Activated T-cell treated with anti-CD3 and anti-CD28 coated beads, Interleukin-2, amount 50 U/mL, for 24 hours (primary cell): ENCODE measurements at regions not wholly inside any gene's neighbourhood (a gene's known extent, or its start where the extent isn't known, plus 50 kb on each side); places are given as distances from the start of the nearest gene placed in this dataset.
"Not testable (repeated sequence)": the region's sequence is repeated elsewhere in the genome, so short reads cannot be mapped to it uniquely, and the experiment has no call there.

Experiments used
- DNase-seq: peaks from one replicate; pipeline ENCODE4 v3.0.0-alpha.2; 2020
- H3K27ac Mint-ChIP-seq: 2 replicates; pipeline ENCODE4 v1.8.0; 2020; ENCODE audit warnings: mild to moderate bottlenecking, mixed read lengths
- H3K27me3 Mint-ChIP-seq: 2 replicates; pipeline ENCODE4 v1.8.0; 2020; ENCODE audit warnings: mixed read lengths
- H3K36me3 Mint-ChIP-seq: 2 replicates; pipeline ENCODE4 v1.8.0; 2020; ENCODE audit warnings: low read depth, mixed read lengths
- H3K4me1 Mint-ChIP-seq: 2 replicates; pipeline ENCODE4 v1.8.0; 2020; ENCODE audit warnings: low read depth, mixed read lengths
- H3K4me3 Mint-ChIP-seq: 2 replicates; pipeline ENCODE4 v1.8.0; 2020; ENCODE audit warnings: mild to moderate bottlenecking, moderate library complexity, mixed read lengths
- H3K9me3 Mint-ChIP-seq: 2 replicates; pipeline ENCODE4 v1.8.0; 2020; ENCODE audit warnings: mixed read lengths

DNA sequence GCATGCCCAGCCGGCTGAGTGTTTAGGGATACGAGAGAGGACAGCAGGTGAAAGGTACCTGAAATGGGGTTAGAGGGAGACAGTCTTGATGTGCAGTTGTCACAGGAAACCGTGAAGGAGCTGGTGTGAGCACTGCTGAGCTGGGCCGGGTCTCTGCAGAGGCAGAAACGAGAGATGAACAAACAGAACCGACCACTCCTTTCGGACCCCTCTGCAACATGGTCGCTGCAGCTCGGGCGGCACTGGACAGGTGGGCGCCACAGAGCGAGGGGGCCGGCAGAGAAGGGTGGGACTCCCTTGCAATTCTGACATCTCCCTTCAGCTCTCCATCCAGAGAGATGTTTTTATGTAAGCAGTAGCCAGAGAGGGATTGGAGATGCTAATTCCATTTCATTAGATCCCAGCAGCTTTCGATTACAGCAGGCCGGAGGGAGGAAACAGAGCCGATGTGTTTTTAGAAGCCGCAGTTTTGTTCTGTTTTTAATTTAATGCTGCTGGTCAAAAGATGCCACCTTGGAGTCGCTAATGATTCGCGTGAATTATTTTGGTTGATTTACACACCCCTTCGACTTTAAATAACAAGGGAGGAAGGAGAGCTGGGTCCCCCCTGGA, 86.3 kb upstream of the RPL38 start:
- no peaks in the 10 kb centered on the region for H3K9me3 Mint-ChIP-seq

DNA sequence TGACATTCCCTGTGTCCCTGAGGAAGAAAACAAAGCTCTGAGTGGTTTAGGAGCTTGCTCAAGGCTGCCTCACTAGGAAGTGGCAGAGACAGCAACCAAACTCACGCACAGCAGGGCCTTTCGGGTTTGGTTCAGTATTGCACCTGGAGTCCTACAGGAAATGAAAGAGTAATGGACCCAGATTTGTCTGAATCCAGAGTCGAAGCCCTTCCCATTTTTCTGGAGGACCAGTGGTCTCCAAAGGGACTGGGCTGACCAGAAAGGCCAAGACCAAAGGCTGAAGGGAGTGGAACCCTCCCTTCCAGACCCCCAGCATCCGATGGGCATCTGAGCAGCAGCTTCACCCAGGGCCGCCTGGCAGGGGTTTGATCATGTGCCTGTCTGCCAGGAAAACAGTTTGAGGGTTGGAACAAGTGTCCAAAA, 85.5 kb upstream of the RPL38 start:
- H3K4me1 Mint-ChIP-seq: no peaks in the 10 kb centered on the region
- no peak for DNase-seq
- H3K27ac Mint-ChIP-seq: no peak overlapping the region
- peaks cover 41% of the 10 kb centered on the region for H3K27me3 Mint-ChIP-seq
- no peaks in the 10 kb centered on the region for H3K36me3 Mint-ChIP-seq
- no peak overlapping the region for H3K4me3 Mint-ChIP-seq
- no peaks in the 10 kb centered on the region for H3K9me3 Mint-ChIP-seq

More for the DNA sequence above, 86.3 kb upstream of the RPL38 start:
- Mint-ChIP-seq H3K36me3 (no peaks in the 10 kb centered on the region), H3K4me3 (no peak overlapping the region), H3K4me1 (no peaks in the 10 kb centered on the region), H3K27me3 (peaks cover 40% of the 10 kb centered on the region), H3K27ac (no peak overlapping the region)
- no peak for DNase-seq

DNA sequence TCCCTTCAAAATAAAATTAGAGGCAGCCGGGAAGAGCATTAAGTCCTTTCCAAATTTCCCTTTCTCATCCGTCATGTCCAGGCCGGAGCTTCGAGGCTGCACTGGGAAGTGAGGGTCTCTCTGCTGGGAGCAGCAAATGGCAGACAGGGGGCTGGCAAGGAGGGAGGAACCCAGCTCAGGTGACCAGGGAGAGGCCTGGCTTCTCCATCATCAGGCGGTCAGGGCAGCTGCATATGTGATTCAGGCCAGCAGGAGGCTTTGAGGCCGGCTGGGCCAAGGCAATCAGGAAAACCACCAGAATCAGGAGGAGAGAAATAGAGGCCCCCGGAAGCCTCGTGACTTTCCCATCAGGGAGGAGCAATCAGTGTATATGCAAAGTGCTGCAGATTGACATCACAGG, 85.0 kb upstream of the RPL38 start:
- DNase-seq: no peak
- H3K9me3 Mint-ChIP-seq: no peaks in the 10 kb centered on the region
- H3K4me1 Mint-ChIP-seq: no peaks in the 10 kb centered on the region
- no peak overlapping the region for H3K27ac Mint-ChIP-seq
- no peak overlapping the region for H3K4me3 Mint-ChIP-seq
- no peaks in the 10 kb centered on the region for H3K36me3 Mint-ChIP-seq
- peaks cover 41% of the 10 kb centered on the region for H3K27me3 Mint-ChIP-seq

DNA sequence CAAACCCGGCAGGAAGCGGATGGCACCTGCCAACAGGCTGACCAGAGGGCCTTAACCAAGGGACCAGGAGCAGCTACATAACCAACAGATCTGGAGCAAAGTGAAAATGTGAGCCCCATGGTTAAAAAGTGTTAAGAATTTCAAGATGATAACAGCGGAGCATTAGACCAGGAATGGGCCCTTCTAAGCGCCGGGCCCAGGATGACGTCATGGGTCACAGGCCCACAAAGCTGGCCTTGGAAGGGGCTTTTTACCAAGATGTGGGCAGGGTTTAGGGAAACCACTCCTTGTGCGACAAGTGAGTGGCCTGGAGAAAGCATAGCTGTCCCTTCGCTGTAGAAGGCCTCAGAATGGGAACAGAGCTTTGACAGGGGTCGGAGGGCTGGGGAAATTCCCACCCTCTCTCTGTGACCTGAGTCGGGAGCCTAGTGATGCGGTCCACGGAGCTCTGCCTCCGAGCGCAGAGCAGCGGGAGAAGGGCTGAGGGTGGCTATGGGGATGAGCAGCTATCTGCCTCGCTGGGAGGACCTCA, 84.4 kb upstream of the RPL38 start:
- Mint-ChIP-seq H3K27ac (no peak overlapping the region), H3K9me3 (no peaks in the 10 kb centered on the region), H3K27me3 (peaks cover 36% of the 10 kb centered on the region), H3K4me1 (no peaks in the 10 kb centered on the region), H3K36me3 (no peaks in the 10 kb centered on the region), H3K4me3 (no peak overlapping the region)
- no peak for DNase-seq

DNA sequence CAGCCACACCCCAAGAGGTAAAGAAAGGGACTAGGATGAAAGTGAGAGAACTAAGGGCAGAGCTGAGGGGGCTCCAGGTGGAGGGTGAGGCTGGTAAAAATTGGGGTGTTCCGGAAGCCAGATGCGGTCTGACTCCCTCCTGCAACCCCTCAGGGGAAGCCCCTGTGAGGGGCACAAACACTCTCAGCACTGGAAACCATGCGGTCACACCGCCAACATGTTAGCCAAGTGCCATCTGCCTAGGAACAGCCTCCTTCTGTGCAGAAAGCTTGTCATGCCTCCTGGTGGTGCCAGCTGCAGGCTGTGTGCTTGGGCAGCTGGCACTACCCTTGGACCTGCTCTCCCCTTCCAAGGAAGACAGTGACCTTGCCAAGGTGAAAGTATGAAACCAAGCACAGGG, 83.5 kb upstream of the RPL38 start:
- H3K27ac Mint-ChIP-seq: no peak overlapping the region
- no peak overlapping the region for H3K4me3 Mint-ChIP-seq
- DNase-seq: no peak
- peaks cover 34% of the 10 kb centered on the region for H3K27me3 Mint-ChIP-seq
- no peaks in the 10 kb centered on the region for H3K4me1 Mint-ChIP-seq
- no peaks in the 10 kb centered on the region for H3K36me3 Mint-ChIP-seq
- H3K9me3 Mint-ChIP-seq: no peaks in the 10 kb centered on the region

DNA sequence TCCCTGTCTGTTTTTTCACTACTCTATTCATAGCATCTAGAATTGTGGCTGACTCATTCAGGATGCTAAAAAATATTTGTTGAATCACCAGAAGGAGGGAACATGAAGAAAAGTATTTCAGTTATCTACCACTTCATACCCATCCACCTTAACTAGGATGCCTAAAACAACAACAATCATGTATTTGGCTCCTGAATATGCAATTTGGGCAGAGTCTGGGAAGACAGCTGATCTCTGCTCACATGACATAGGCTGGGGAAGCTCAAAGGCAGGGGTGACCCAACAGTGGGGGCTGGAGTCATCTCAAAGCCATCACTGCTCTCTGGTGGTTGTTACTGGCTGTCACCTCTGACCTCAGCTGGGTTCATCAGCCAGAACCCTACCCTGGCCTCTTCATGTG, 80.1 kb upstream of the RPL38 start:
- H3K27ac Mint-ChIP-seq: no peak overlapping the region
- DNase-seq: no peak
- no peak overlapping the region for H3K4me3 Mint-ChIP-seq
- H3K36me3 Mint-ChIP-seq: no peaks in the 10 kb centered on the region
- H3K9me3 Mint-ChIP-seq: no peaks in the 10 kb centered on the region
- H3K27me3 Mint-ChIP-seq: peaks cover 25% of the 10 kb centered on the region
- H3K4me1 Mint-ChIP-seq: no peaks in the 10 kb centered on the region

DNA sequence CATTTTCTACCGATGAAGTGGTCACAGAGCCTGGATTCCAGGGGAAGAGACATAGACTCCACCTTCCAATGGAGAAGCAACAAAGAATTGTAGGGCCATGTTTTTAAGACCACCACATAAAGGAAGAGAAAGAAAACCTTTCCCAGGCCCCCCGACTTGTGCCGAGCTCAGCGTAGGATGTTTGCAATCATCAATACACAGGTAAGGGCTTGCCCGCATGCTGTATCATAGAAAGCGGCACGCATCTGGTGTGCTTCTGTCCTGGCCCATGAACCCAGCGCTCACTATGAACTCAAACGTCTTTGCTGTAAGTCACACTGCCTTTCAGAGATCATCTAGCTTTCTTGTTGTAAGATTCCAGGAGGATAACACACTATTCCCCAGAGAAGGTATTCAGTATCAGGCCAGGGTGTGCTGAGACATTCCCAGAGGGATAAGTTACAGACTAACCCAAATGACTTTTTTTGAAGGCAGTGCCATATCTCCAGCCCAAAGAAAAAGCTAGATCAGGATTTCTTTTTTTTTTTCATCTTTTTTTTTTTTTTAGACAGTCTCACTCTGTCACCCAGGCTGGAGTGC, 79.5 kb upstream of the RPL38 start:
- Mint-ChIP-seq H3K27ac (no peak overlapping the region), H3K27me3 (peaks cover 30% of the 10 kb centered on the region)

DNA sequence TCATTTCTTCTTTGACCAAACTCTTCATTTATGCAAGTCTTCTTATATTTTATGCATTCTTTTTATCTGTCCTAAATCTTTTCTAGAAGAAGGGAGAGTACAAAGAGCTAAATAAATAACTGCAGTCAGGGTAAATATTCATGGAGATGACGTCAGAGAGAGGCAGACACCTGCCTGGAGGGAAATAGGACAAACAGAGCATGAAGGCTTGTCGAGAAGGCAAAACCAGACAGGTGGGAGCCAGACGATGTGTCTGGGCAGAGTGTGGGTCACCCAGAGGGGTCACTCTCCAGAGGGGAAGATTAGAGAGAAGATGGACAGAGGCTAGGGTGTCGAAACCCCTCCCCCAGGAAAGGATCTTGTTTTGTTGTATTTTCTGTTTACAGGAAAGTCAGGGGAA, 78.3 kb upstream of the RPL38 start:
- Mint-ChIP-seq H3K36me3 (no peaks in the 10 kb centered on the region), H3K4me1 (no peaks in the 10 kb centered on the region)

More for the DNA sequence above, 79.5 kb upstream of the RPL38 start:
- no peaks in the 10 kb centered on the region for H3K36me3 Mint-ChIP-seq
- no peak for DNase-seq
- no peak overlapping the region for H3K4me3 Mint-ChIP-seq
- no peaks in the 10 kb centered on the region for H3K9me3 Mint-ChIP-seq
- no peaks in the 10 kb centered on the region for H3K4me1 Mint-ChIP-seq

DNA sequence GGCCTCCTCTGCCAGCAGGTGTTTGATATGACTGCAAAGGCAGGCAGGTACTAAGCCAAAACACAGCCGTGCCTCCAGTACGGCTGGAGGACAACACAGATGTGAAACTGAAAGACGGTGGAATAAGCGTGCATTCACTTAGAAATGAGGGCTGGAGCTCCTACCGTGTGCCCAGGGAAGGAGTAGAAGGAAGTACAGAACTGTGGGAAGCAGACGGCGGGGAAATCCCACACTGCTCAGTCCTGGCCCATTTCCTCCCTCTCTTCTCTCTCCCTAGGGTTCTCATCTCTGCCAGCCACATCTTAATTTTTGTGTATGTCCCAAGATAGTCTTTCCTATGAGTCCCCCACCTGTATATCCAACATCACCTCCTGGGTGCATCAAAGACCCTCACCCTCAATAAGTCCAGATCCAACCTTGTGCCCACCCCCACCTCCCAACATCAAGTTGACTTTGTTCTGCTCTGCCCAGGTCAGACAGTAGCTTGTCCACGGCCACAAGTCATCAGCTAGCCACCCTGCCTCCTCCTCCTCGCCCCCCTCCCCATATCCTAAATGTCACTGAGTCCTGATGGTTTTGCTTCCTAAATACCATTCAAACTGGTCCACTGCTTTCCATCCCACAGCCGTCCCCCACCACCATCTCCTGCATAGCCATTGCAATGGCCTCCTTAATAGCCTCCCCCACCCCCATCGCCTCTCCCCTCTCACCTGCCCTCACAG, 77.1 kb upstream of the RPL38 start:
- Mint-ChIP-seq H3K4me1 (no peaks in the 10 kb centered on the region), H3K36me3 (no peaks in the 10 kb centered on the region)

More for the DNA sequence above, 78.3 kb upstream of the RPL38 start:
- no peak overlapping the region for H3K4me3 Mint-ChIP-seq
- H3K27me3 Mint-ChIP-seq: peaks cover 31% of the 10 kb centered on the region
- H3K27ac Mint-ChIP-seq: no peak overlapping the region
- no peaks in the 10 kb centered on the region for H3K9me3 Mint-ChIP-seq
- DNase-seq: no peak

DNA sequence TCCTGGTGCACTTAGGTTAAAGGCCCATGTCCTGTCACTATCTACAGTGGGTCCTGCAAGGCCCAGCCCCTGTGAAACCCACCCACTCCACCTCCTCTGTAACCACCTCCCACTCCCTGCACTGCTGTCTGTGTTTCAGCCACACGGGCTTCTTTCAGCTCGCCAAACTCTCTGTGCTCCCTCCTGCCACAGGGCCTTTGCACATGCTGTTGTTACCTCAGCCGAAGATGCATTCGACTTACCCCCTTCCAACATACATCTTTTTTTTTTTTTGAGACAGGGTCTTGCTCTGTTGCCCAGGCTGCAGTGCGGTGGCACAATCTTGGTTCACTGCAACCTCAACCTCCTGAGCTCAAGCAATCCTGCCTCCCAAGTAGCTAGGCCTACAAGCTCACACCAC, 76.5 kb upstream of the RPL38 start:
- Mint-ChIP-seq H3K27ac (no peak overlapping the region), H3K4me3 (no peak overlapping the region), H3K9me3 (no peaks in the 10 kb centered on the region), H3K4me1 (no peaks in the 10 kb centered on the region), H3K27me3 (peaks cover 46% of the 10 kb centered on the region), H3K36me3 (no peaks in the 10 kb centered on the region)
- no peak for DNase-seq

More for the DNA sequence above, 77.1 kb upstream of the RPL38 start:
- no peak for DNase-seq
- peaks cover 39% of the 10 kb centered on the region for H3K27me3 Mint-ChIP-seq
- no peak overlapping the region for H3K27ac Mint-ChIP-seq
- H3K9me3 Mint-ChIP-seq: no peaks in the 10 kb centered on the region
- no peak overlapping the region for H3K4me3 Mint-ChIP-seq

DNA sequence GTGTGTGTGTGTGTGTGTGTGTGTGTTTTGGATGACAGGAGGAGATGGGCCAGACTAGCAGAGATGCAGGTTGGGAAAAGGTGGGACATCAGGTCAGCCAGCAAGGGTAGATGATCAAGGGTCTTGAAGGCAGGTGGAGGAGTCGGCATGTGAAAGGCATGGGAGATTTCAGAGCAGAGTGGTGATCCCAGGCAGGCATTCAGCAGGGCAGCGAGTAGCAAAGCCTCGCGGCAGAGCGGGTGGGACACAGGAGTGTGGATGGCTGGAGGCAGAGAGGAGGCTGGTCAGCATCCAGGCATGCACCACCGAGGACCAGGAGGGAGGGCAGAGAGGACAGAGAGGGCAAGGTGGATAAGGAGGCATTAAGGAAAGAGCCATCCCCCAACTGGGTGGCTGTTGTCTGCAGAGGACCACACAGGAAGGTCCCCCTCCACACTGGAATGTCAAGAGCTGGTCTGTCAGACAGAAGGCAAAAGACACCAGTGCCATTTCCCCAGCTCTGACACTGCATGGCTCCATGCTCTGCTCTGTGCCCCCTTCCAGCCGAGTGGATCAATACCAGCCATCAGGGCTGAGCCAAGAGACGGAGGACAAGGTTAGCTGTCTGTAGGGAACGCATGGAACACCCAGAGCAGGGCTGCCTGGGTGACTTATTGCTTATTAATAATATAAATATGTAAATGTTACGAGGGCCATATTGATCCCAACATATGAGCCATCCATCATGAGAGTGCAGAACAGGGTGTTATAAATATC, 74.8 kb upstream of the RPL38 start:
- Mint-ChIP-seq H3K9me3 (no peaks in the 10 kb centered on the region), H3K4me1 (no peaks in the 10 kb centered on the region), H3K27ac (no peak overlapping the region), H3K27me3 (peaks cover 55% of the 10 kb centered on the region), H3K36me3 (no peaks in the 10 kb centered on the region), H3K4me3 (no peak overlapping the region)
- no peak for DNase-seq

DNA sequence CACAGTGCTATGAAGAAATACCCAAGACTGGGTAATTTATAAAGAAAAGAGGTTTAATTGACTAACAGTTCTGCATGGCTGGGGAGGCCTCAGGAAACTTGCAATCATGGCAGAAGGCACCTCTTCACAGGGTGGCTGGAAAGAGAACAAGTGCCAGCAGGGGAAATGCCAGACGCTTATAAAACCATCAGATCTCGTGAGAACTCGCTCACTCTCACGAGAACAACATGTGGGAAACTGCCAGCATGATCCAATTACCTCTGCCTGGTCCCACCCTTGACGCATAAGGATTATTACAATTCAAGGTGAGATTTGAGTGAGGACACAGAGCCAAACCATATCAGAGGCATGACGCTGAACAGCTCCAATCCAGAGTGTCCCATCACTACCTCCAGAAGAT, 73.7 kb upstream of the RPL38 start:
- DNase-seq, H3K27ac Mint-ChIP-seq, H3K9me3 Mint-ChIP-seq, H3K36me3 Mint-ChIP-seq, H3K4me3 Mint-ChIP-seq, H3K4me1 Mint-ChIP-seq: not testable (repeated sequence)
- H3K27me3 Mint-ChIP-seq: peaks cover 66% of the 10 kb centered on the region

DNA sequence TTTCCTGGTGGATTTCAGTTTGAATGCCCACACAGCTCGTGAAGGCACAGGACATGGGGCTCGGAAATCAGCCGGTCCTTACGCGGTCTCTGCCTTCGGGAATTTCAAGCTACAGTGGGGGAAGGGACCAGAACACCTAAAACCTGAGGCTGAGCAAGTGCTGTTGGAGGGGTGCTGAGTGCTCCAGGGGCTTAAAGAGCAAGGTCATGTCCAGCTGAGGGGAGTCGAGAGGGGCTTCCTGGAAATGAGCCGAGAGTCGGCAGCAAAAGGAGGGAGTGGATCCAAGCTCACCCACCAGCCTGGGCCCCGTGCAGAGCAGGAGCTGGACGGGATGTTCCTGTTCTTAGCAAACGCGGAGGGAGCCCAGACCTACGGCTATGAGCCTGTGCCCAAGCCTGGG, 73.2 kb upstream of the RPL38 start:
- no peak overlapping the region for H3K27ac Mint-ChIP-seq
- H3K4me1 Mint-ChIP-seq: no peaks in the 10 kb centered on the region
- no peaks in the 10 kb centered on the region for H3K36me3 Mint-ChIP-seq
- H3K9me3 Mint-ChIP-seq: no peaks in the 10 kb centered on the region
- H3K4me3 Mint-ChIP-seq: no peak overlapping the region
- H3K27me3 Mint-ChIP-seq: peaks cover 67% of the 10 kb centered on the region
- no peak for DNase-seq

DNA sequence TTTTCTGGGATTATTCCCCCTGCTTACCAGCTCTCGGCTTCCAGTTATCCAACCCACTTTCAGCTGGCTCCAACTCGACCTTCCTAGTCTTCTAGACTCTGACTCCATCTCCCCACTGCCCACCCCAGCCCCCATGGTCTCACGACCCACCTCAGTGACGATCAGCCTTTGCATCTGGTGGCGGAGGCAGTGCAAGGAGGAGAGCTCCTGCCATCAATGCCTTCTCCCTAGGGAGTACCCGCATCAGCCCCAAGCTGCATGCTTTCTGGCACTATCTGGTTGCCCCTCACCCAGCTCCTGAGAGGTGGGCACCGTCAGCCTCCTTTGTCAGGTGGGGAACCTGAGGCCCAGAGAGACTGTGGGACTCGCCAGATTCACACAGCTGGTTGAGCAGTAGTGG, 72.6 kb upstream of the RPL38 start:
- no peaks in the 10 kb centered on the region for H3K36me3 Mint-ChIP-seq
- peaks cover 72% of the 10 kb centered on the region for H3K27me3 Mint-ChIP-seq
- H3K4me1 Mint-ChIP-seq: no peaks in the 10 kb centered on the region
- no peak for DNase-seq
- H3K4me3 Mint-ChIP-seq: no peak overlapping the region
- no peak overlapping the region for H3K27ac Mint-ChIP-seq
- H3K9me3 Mint-ChIP-seq: no peaks in the 10 kb centered on the region
